EL (cell line): ENCODE measurements at regions not wholly inside any gene's neighbourhood (a gene's known extent, or its start where the extent isn't known, plus 50 kb on each side); places are given as distances from the start of the nearest gene placed in this dataset.
"Not testable (repeated sequence)": the region's sequence is repeated elsewhere in the genome, so short reads cannot be mapped to it uniquely, and the experiment has no call there.

ENCODE experiments used
- DNase-seq: peaks from one replicate; pipeline ENCODE4 v3.0.0-alpha.2; 2016

DNA sequence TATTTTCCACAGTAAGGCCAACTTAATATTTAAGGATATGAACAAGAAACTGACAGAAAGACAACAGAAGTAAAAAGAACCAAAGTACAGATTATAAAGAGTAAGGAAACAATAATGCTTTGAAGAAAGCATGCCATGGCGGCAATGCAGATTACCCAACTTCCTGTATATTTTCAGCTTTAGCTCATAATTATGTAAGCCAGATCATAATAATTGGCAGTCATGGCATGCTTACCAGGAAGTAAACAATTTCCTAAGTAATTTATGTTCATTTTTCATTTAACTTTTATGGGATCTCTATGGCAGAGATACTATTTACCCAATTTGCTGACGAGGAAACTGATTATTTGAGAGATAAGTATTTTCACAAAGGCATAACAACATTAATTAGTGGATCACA lies 988.7 kb downstream of the HACE1 start:
- no peak for DNase-seq

DNA sequence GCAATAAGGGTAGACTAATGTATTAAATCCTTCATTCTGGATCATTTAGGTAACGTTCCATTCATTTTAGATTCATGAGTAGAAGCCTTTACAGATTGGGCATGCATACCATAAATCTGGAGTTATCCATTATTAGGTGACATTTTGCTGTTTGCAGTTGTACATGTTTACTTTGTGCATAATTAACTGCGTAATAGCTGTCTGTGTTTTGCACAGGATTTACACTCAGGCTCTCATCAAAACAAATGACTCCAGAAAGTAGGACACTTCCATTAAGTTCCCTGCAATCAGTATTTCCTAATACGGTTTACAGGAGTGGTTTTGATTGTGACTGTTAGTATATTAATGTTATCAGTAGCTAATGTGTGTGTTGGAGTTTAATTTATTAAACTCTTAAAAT lies 997.4 kb downstream of the HACE1 start:
- DNase-seq = no peak

DNA sequence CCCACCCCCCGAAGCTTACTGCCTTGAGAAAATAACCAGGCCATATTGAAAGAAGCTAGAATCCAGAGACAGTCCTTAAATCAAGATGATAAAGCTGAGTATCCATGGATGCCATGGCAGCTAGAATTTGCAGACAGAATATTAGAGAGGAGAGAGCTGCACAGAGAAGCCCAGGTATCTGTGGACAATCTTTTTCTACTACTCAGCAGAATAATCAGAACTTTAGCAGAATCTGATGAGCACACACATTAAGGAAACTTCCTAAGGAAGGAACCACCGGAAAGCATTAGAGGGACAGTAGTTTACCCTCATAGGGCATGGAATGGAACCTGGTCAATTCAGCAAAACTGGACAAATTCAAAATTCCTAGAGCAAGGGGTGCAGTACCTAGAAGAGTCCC lies 1001.7 kb downstream of the HACE1 start:
- DNase-seq = no peak

DNA sequence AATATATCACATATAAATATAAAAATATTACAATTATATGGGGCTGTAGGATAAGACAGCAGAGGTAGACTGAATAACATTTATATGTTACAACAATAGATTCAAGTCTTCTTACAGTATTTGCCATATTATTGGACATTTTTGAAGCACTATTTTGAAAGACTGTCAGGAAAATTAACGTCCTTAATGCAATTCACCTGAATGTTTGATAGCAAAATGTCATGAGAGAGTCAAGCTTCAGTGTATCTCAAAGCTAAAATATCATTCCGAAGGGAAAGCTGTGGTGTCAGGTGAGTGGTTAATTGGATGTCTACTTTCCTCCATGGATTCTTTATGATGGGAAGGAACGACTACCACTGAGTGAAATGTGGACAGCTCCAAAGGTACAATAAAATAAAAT lies 1004.0 kb downstream of the HACE1 start:
- no peak for DNase-seq

DNA sequence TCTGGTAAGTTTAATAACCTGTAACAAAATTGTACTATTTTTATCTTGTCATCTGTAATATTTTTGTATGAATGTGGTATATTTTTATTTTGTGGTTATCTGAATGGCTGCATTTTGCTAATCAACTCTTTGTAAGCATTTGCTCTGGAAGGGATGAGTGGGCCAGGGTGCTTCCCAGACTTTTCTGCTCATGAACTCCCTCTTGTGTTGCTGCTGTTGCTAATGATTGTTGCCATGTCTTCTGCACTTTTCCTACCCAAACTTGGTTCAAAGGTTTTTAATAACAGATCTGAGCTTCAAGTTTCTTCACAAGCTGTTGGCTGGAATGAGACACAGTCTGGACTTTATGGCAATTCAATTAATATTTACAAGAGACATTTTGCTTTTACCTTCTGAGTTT lies 1005.7 kb downstream of the HACE1 start:
- no peak for DNase-seq

DNA sequence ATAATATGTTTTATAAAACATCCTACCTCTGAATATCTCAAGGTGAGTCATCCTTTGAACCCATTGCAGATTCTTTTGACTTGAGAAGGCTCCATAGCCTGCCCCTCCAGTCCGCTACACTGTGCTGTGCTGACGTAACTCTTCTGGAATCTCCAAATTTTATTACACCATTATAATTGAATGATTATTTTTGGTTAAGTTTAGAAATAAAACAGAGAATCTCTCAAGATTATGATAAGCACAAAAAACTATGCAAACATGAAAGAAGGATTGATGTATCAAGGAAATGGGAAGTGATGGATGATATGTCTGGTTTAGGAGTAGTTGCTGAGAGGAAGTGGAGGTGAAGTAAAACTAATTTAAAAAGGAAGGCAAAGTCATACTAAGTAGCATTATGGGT lies 1021.3 kb downstream of the HACE1 start:
- DNase-seq = no peak

DNA sequence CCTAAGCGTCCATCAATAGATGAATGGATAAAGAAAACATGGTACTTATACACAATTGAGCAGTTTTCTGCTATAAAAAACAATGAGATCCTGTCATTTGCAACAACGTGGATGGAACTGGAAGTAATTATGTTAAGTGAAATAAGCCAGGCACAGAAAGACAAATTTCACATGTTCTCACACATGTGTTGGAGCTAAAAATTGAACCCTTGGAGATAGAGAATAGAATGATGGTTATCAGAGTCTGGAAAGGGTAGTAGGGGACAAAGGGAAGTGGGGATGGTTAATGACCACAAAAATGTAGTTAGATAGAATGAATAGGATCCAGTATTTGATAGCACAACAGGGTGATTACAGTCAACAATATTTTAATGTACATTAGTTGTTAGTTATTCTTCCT lies 1033.5 kb downstream of the HACE1 start:
- no peak for DNase-seq

DNA sequence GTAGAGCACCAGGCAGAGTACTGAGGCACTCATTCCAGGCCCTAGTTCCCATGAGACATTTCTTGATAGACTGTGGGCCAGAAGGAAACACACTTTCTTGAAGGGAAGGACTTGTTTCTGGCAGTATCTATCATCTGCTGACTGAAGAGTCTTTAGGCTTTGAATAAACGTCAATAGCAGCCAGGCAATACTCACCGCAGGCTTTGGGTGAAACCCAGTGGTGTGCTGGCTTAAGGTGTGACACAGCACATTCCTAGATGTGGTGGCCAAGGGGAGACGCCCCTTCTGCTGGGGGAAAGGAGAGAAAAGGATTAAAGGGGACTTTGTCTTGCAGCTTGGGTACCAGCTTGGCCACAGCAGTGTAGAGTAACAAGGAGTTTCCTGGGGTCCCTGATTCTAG lies 1039.6 kb downstream of the HACE1 start:
- DNase-seq = no peak

DNA sequence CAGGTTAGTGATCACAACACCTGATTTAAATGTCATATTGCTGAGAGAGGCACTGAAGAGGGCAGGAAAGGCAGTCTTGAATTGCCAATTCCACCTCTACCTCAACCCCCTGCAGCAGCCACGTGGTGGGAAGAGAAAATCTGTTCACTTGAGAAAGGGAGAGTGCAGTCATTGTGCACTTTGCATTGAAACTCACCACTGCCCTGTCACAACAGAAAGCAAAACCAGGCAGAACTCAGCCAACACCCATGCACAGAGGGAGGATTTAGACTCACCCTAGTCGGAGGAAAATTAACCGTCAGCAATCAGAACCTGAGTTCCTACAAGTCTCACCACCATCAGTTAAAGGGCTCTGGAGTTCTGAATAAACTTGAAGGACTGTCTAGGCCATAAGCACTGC lies 1040.2 kb downstream of the HACE1 start:
- no peak for DNase-seq

DNA sequence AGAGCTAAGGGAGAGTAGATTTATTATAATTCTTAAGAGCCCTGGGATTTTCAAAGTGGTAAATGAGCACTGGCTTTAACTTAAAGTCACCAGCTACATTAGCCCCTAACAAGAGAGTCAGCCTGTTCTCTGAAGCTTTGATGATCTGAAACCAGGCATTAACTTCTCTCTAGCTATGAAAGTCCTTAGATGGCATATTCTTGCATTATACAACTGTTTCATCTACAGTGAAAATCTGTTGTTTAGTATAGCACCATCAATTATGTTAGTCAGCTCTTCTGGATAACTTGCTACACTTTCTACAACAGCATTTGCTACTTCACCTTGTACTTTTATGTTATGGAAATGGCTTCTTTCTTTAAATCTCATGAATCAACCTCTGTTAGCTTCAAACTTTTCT lies 1046.7 kb downstream of the HACE1 start:
- no peak for DNase-seq

DNA sequence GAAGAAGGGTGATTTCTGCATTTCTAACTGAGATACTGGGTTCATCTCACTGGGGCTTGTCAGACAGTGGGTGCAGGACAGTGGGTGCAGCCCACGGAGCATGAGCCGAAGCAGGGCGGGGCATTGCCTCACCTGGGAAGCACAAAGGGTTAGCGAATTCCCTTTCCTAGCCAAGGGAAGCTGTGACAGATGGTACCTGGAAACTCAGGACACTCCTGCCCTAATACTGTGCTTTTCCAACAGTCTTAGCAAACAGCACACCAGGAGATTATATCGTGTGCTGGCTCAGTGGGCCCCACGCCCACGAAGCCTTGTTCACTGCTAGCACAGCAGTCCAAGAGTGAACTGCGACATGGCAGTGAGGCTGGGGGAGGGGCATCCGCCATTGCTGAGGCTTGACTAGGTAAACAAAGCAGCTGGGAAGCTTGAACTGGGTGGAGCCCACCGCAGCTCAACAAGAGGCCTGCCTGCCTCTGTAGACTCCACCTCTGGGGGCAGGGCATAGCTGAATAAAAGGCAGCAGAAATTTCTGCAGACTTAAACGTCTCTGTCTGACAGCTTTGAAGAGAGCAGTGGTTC lies 1057.7 kb downstream of the HACE1 start:
- not testable (repeated sequence) for DNase-seq

DNA sequence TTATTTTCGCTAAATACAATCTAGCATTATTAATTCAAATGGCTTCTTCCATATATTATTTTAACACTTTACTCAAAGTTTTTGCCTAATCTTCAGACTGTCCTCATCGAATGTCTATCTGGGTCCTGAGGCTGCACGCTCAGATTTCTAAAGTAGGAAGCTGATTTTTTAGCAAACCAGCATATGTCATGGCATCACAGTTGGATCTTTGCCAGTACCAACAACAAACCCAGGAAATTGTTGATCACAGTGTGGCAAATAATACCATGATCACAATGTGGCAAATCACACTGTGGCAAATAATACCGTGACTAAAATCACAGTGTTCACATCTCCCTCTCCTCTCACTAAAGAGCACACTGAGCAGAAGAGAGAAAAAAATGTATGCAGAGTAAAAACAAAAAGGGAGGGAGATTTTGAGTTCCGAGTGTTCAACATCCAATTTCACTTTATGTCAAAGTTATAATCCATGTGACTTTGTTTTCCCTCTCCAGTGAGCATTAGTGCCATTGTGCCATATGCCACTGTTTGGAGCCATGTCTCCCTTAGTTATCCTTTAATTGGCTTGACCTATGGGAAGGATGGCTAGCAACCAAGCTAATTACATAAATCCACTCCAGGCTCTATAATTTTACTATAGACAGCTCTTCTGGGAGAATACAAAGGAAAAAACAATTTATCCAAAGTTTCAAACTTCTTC lies 1059.6 kb downstream of the HACE1 start:
- DNase-seq = no peak

DNA sequence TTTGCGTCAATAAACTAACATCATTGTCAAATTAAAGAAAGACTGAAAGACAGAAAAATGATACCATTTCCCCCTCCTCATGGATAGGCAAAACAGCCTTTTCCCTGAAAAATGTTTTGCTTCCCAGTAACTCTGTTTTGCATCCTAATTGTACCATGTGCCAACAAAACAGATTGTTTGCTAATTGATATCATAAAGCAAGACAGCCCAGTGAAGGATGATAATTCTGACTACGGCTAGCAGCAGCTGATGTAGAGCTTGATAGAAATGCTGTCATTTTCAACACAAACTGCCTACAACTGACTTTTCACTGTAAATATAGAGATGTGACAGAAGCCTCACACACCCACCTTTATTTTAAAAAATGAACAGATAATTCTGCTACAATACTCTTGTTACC lies 1061.6 kb downstream of the HACE1 start:
- no peak for DNase-seq

DNA sequence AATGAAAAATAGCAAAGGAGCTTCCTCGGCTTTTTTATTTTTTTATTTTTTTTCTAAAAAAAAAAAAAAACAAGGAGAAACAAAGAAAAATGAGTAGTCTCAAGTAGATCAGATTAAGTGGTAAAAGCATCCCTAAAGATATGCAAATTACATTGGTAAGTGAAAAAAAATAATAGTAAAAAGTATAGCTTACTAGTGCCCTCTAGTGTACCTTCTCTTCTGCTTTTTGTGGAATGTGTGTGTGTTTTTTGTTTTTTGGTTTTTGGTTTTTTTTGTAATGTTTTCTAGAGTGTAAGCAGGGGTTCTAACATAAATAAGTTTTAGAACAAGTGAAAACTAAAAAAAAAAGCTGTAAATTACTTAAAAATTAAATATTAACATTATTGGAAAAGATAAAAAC lies 1062.0 kb downstream of the HACE1 start:
- DNase-seq = no peak

DNA sequence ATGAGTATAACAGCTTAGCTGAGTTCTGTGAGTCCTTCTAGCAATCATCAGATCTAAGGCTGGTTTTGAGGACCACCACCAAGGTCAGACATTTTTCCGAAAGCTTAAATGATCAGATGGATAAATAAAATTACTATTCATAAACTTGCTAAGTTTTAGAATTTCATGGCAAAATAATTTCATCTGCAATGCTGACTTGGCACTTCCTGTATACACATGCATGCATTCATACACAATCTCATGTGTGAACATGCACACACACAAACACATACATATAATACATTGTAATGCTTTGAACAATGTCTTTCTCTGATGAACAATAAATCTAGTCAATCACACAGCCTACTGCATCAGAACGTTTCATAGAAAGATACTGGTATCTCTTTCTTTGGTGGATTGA lies 1068.3 kb downstream of the HACE1 start:
- DNase-seq = no peak

DNA sequence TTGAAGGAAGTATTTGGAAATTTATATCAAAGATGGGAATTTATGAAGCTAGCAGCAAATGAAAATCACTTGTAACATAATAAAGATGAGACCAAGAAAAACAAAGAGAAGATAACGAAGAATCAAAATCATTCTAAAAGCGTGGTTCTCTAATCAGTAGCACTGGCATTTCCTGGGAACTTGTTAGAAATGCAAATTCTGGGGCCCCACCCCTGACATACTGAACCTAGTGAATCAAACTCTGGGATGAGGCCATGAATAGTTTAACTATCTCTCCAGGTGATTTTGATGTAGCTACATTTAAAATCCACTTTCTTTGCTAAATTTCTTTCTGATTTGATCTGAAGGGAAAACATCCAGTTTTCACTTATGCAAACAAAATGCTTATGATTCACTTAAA lies 1075.6 kb downstream of the HACE1 start:
- DNase-seq = no peak

DNA sequence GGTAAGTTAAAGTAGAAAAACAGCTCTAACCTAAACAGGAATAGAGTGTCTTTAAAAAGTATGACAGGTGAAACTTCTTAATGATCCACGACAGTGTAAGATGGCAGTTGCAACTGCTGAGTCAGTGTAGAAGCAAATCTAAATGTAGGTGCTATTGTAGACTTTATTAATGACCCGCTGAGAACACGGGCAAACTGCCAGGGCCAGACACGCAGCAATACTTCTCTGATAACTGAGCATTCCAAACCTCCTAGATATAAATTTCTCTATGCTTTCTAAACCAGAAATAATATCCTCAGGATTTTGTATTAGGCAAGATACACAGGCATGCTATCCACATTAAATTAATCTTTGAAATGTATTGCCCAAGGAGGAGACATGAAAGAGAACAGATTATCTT lies 1076.4 kb downstream of the HACE1 start:
- no peak for DNase-seq

DNA sequence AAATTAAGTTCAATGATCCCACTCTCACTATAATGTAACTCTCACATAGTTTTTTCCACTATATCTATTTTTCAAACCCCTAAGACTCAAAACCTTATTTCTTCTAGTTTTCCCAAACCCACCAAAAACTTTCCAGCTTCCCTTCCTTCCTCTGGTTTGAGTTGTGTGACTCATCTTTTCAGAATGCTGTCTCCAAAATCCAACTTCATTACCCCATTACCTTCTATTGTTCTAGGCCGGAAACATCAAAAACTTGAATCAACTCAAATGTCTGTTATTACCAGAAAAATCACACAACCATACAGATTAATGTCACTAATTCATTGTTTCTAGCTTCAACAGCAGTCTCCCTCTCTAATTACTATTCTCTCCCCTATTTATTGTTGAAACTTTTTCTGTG lies 1090.3 kb downstream of the HACE1 start:
- DNase-seq = no peak

DNA sequence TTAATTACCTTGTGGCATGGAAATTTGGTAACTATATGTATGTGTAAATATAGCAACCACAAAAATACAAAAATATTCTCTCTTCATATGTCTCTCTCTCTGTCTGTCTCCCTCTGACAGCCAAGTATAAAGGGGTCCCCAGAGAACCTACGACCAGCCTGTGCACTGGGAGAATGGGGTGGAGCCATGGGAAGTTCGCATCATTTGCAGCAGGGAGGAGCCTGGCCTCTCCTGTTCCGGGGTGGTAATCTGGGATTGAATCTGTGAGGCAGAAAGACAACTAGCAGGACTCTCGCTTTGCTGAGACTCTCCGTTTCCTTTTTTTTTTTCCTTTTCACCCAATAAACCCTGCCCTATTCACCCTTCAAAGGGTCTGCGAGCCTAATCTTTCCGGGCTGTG lies 1109.1 kb downstream of the HACE1 start:
- DNase-seq = no peak

DNA sequence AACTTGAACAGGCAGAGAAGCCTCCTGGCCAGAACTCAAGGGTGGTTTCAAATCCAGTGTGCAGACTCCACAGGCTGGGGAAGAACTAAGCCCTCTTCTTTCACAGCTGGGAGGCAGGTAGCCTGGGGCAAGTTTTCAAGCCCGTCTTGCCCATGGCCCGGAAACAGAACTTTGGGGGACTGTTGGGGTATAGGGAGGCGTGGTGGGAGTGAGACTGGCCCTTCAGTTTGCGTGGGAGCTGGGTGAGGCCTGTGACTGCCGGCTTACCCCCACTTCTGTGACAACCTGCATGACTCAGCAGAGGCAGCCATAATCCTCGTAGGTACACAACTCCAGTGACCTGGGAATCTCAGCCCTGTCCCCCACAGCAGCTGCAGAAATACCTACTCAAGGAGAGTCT lies 1125.7 kb downstream of the HACE1 start:
- DNase-seq = no peak

DNA sequence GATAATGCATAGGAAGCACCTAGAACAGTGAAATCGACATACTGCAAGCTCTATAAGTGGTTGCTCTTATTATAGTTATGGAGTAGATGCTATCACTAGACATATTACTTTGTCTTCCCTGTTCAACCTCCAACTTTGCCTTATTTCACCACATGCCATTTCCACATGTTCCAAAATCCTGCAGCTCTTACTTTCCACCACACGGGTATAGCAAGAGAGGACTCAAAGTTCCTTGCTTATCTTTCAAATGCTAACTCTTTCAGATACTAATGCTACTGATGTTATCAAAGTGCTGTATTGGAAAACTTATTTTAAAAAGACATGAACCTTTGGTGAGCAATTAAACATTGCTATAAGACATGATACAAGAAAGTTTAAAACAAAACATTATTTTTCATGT lies 1130.1 kb downstream of the HACE1 start:
- no peak for DNase-seq

DNA sequence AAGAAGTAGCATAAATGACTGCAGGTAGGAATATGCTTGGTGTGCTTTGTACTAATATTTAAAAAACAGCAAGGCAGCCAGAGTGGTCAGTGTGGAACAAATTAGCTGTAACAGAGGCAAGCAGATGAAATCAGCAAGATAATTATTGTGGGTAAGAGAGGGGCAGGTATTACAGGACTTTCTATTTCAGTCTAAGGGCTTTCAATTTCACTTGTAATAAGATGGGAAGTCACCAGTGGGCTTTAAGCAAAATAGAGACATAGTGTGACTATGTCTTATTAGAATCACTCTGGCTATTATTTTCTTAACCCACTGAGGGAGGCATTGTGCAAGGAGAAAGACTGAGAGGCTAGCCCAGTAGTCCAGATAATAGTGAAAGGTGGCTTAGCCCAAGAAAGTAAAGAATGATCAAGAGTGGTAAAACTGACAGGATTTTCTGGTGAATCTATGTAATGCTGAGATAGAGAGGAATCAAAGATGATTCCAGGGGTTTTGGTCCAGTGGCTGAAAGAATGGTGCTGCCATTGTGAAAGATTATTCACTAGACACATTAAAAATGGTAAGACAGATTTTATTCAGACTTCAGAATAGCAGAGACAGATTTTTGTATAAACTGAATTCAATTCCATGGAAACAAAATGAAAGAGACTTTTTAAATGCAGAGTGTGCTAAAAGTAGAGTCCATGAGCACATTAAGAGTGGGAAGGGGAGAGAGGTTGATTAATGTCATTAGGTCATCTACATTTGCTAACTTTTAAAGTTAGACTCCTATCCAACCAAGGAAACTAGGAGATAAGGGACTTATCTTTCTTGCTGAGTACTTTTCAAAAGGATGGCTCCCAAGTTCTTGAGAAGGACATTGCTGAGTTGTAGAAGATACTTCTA lies 1136.0 kb downstream of the HACE1 start:
- DNase-seq = no peak

DNA sequence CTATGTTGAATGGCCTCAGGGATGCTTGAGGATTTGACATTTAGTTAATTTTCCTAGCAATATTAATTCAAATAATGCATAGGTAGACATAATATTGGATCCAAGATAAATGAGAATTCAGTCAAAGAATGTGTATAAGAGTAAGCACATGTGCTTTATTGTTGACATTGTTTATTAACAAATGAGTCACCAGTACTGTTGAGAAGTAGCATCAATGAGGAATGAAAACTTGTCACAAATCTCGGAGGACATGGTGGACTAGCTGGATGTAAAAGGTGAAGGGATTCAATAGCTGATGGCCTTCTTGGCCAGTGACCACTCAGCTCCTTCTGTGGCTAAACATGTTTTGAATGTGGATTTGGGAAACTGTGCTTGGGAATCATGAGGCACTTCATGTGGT lies 1137.0 kb downstream of the HACE1 start:
- no peak for DNase-seq

DNA sequence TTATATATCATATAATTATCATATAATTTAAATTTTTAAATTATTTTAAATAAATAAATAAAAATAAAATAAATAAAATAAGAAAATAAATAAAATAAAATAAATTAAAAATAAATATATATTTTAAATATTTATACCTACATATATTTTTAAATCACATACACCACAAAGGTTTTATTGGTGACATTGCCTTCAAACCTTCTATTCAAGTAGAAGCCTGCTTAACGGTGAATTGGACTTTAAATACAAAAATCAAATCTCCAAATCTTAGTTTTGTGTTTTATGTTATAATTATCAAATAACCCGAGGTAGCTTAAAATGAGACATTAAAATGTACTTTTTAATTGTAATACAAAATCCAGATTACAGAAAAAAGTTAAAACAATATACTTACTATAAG lies 1137.8 kb downstream of the HACE1 start:
- DNase-seq = no peak
